ENCODE measurements at regions not wholly inside any gene's neighbourhood (a gene's known extent, or its start where the extent isn't known, plus 50 kb on each side); places are given as distances from the start of the nearest gene placed in this dataset.
"Not testable (repeated sequence)": the region's sequence is repeated elsewhere in the genome, so short reads cannot be mapped to it uniquely, and the experiment has no call there.

GRCh38 chr12:25686351-25686750 is 133.3 kb upstream of the LMNTD1 start:
- DNase-seq = no peak

- no peak for DNase-seq
Observed at GRCh38 chr12:25687226-25687625, 134.1 kb upstream of the LMNTD1 start.

DNA sequence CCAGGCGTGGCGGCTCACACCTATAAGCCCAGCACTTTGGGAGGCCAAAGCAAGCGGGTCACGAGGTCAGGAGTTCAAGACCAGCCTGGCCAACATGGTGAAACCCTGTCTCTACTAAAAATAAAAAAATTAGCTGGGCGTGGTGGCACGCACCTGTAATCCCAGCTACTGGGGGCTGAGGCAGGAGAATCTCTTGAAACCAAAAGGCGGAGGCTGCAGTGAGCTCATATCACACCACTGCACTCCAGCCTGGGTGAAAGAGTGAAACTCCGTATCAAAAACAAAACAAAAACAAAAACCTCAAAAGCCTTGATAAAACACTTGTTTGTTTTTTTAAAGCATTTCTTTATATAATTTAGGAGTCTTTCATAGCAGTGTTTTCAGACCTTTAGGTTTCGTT is 135.8 kb upstream of the LMNTD1 start:
- DNase-seq = not testable (repeated sequence)

- DNase-seq = peak; percentile 16
Observed at GRCh38 chr12:25689996-25690501, 137.0 kb upstream of the LMNTD1 start.

DNA sequence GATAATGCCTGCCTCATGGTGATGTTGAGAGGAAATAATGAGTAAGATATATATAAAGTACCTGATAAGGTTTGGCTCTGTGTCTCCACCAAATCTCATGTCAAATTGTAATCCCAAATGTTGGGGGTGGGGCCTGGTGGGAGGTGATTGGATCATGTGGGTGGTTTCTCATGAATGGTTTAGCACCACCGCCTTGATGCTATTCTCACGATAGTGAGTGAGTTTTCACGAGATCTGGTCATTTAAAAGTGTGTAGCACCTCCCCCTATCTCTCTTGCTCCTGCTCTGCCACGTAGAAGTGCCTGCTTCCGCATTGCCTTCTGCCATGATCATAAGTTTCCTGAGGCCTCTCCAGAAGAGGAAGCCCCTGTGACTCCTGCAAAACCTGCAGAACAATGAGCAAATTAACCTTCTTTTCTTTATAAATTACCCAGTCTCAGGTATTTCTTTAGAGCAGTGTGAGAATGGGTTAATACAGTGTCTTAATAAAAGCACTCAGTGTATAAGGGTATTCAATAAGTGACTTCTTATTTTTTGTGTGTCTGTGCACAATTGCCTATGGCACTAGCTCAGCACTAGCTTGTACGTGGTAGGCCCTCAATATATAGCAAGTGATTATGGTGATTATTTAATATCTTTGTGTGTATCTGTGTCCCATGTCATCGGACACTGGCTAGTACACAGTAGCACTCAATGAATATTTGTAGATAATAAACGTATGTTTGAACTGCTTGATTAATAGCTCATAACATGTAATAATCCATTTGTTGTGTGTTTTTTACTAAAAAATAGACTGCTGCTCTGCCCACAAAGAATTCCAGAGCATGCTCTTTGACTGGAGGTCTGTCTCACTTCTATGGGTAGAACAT is 138.1 kb upstream of the LMNTD1 start:
- DNase-seq = no peak

DNA sequence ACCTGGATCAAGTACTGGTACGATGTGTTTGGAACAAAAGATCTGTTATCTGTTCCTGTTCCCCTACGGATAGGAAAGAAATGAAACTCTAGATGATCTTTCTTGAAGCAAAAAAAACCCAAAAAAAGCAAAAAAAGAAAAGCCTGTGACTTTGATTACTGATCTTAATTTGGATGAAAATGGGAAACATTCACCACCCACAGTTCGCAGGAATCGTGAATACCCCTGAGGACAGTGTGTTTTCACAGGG is 138.7 kb upstream of the LMNTD1 start:
- no peak for DNase-seq

GRCh38 chr12:25692115-25693035 is 139.3 kb upstream of the LMNTD1 start:
- no peak for DNase-seq

DNA sequence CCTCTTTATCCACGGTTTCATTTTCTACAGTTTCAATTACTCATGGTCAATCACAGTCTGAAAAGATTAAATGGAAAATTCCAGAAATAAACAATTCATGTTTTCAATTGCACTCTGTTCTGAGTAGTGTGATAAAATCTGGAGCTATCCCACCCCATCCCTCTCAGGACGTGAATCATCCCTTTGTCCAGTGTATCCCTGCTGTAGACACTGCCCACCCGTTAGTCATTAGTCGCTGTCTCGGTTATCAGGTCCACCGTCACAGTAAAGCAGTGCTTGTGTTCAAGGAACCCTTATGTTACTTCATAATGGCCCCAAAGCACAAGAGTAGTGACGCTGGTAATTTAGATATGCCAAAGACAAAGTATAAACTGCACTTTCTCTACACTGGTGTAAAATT is 141.0 kb upstream of the LMNTD1 start:
- DNase-seq = no peak

- DNase-seq = no peak
Observed at GRCh38 chr12:25695574-25695973, 142.5 kb upstream of the LMNTD1 start.

DNA sequence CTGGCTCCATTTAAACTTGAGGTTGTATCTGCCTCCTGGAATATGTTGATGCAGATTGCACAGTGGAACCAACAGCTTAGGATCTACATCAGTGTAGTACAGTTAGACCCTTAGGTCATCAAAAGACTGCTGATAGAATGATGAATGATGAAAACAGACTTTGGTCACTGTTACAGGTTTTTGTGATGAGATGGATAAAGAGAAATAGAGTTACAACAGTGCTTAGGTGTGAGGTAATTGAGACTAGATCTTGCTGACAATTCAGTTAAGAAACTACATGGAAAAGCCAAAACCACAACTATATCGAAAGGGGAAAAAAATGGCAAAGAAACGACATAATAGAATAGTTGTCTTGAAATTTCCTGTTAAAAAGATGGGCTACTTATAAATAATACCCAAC is 145.7 kb upstream of the LMNTD1 start:
- no peak for DNase-seq

DNA sequence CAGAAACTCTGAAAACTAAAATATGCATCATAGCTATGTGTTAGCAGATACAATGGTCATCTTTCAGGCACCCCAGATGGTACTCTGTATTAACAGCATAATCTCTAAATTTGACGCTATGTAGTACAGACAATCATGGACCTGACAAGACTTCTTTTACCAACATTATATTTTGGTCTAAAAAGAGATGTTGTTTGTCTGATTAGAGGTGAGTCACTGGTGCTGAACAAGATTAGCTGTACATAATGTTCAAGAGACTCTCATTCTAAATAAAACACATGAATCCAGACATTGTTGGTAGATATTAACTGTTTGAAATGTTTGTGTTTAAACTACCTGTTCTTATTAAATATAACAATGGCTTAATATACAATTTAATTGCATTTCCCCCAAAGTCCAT is 146.4 kb upstream of the LMNTD1 start:
- DNase-seq = no peak

DNA sequence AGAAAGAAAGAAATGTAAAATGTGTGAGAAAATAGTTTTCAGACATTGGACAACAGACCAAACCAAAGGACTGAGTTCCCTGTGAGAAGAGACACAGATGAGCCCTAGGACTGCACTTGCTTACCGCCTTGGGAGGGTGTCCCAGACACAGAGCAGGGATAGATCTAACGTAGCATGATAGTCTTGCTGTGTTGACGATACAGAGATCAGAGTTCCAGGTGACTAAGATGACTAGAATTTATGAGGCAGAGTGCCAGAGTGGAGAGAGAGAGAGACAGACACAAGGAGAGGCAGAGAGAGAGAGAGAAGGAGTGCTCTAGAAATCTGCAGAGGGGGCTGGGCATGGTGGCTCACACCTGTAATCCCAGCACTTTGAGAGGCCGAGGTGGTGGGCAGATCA is 148.2 kb upstream of the LMNTD1 start:
- DNase-seq = no peak

GRCh38 chr12:25702553-25702952 is 149.5 kb upstream of the LMNTD1 start:
- no peak for DNase-seq

DNA sequence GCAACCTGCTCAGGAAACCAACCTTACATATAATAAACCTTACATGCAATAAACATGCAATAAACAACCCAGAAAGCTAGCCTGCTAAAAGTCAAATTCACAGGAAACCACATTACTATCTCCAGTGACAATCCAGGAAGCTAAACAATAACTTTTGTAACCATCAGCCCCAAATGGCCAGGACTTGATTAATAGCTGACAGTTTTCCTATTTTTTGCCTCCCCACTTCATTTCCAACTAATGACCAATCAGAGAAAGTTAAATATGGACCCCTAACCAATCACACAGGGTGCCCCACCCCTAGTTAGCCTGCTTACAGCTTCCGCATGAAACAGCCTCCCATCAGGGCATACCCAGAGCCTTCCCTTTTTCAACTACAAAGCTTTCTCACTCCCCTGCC is 152.2 kb upstream of the LMNTD1 start:
- DNase-seq = no peak

DNA sequence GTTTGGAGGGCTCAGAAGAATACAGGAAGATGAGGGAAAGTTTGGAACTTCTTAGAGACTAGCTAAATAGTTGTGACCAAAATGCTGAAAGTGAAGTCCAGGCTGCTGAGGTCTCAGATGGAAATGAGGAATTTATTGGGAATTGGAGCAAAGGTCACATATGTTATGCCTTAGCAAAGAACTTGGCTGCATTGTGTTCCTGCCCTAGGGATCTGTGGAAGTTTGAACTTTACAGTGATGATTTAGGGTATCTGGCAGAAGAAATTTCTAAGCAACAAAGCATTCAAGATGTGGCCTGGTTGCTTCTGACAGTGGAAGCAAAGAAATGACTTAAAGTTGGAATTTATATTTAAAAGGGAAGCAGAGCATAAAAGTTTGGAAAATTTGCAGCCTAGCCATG is 153.6 kb upstream of the LMNTD1 start:
- not testable (repeated sequence) for DNase-seq

DNA sequence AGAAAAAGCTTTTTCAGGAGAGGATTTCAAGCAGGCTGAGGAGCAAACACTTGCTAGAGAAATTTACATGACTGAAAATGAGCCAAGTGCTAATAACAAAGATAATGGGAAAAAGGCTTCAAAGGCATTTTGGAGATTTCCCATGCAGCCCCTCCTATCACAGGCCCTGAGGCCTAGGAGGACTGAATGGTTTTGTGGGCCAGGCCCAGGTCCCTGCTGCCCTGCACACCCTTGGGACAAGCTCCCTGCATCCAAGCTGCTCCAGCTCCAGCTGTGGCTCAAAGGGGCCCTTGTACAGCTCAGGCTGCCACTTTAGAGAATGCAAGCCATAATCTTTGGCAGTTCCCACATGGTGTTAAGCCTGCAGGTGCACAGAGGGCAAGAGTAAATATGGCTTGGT is 154.0 kb upstream of the LMNTD1 start:
- DNase-seq = no peak

DNA sequence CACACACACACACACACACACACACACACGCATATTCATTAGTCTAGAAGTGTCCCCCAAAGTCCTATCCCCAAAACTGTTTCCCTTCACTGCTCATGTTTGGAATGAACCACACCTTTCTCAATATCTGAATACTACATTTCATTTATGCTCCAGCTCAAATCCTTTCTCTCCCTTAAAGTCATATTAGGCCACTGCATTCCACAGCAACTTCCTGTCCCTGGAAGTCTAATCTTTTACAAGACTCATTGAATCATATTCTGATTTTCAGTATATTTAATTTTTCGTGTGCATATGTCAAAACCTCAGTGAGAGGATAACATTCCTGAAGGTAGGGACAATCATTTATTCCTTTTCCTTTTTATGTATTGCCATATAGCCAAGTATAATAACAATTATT is 155.6 kb upstream of the LMNTD1 start:
- DNase-seq = no peak

- no peak for DNase-seq
Observed at GRCh38 chr12:25710128-25710527, 157.0 kb upstream of the LMNTD1 start.

GRCh38 chr12:25710938-25711605 is 158.0 kb upstream of the LMNTD1 start:
- DNase-seq = not testable (repeated sequence)

DNA sequence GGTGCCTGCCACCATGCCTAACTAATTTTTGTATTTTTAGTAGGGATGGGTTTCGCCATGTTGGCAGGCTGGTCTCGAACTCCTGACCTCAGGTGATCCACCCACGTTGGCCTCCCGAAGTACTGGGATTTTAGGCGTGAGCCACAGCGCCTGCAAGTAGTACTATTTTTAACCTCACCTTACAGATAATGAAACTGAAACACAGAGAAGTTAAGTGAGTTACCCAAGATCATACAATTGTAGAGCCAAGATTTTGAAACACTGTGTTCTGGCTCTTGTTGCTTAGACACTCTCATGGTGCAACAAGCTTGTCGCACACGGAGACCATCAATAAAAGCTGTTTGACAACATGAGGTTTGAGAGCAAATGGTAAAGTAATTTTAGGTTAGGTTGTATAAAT is 159.1 kb upstream of the LMNTD1 start:
- no peak for DNase-seq

GRCh38 chr12:25713264-25713663 is 160.2 kb upstream of the LMNTD1 start:
- DNase-seq = no peak

GRCh38 chr12:25714198-25714984 is 161.3 kb upstream of the LMNTD1 start:
- DNase-seq = no peak

GRCh38 chr12:25715102-25715501 is 162.0 kb upstream of the LMNTD1 start:
- no peak for DNase-seq
